ENCODE measurements at regions not wholly inside any gene's neighbourhood (a gene's known extent, or its start where the extent isn't known, plus 50 kb on each side); places are given as distances from the start of the nearest gene placed in this dataset.

GRCh38 chr17:68148936-68149335 is 98.9 kb upstream of the AMZ2 start:
- TF ChIP-seq POLR2AphosphoS5 (IDR thresholded peaks at IDR 0.05), result no peak
- TF ChIP-seq, protein P1, sequence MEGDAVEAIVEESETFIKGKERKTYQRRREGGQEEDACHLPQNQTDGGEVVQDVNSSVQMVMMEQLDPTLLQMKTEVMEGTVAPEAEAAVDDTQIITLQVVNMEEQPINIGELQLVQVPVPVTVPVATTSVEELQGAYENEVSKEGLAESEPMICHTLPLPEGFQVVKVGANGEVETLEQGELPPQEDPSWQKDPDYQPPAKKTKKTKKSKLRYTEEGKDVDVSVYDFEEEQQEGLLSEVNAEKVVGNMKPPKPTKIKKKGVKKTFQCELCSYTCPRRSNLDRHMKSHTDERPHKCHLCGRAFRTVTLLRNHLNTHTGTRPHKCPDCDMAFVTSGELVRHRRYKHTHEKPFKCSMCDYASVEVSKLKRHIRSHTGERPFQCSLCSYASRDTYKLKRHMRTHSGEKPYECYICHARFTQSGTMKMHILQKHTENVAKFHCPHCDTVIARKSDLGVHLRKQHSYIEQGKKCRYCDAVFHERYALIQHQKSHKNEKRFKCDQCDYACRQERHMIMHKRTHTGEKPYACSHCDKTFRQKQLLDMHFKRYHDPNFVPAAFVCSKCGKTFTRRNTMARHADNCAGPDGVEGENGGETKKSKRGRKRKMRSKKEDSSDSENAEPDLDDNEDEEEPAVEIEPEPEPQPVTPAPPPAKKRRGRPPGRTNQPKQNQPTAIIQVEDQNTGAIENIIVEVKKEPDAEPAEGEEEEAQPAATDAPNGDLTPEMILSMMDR (IDR thresholded peaks at IDR 0.05 in 8 of 11, conservative IDR thresholded peaks at IDR 0.05 in 3 of 11), result no peak

Measured in spleen (tissue), 7 donors.